IPS-15b (cell line): ENCODE measurements at regions not wholly inside any gene's neighbourhood (a gene's known extent, or its start where the extent isn't known, plus 50 kb on each side); places are given as distances from the start of the nearest gene placed in this dataset.
"Not testable (repeated sequence)": the region's sequence is repeated elsewhere in the genome, so short reads cannot be mapped to it uniquely, and the experiment has no call there.

Experiments used
- H3K27me3 ChIP-seq: one replicate; pipeline ENCODE4 v1.6.1; 2013; ENCODE audit warnings: low read length; ENCODE audit not compliant: control insufficient read depth, insufficient read depth
- H3K36me3 ChIP-seq: one replicate; pipeline ENCODE4 v1.6.1; 2013; ENCODE audit warnings: low read length; ENCODE audit not compliant: control insufficient read depth, insufficient read depth
- H3K4me1 ChIP-seq: one replicate; pipeline ENCODE4 v1.6.1; 2013; ENCODE audit warnings: mild to moderate bottlenecking, low read length; ENCODE audit not compliant: control insufficient read depth, insufficient read depth
- H3K4me3 ChIP-seq: one replicate; pipeline ENCODE4 v1.5.1; 2013; ENCODE audit warnings: low read depth, low read length
- H3K9ac ChIP-seq: one replicate; pipeline ENCODE4 v1.6.1; 2013; ENCODE audit warnings: low read depth, mild to moderate bottlenecking, low read length
- H3K9me3 ChIP-seq: one replicate; pipeline ENCODE4 v1.6.1; 2013; ENCODE audit warnings: mild to moderate bottlenecking, low read length; ENCODE audit not compliant: control insufficient read depth, insufficient read depth

- H3K27me3 ChIP-seq, H3K36me3 ChIP-seq, H3K9me3 ChIP-seq, H3K4me3 ChIP-seq, H3K9ac ChIP-seq: not testable (repeated sequence)
- H3K4me1 ChIP-seq: peaks cover 13% of the 10 kb centered on the region
These were observed 784.6 kb upstream of the GOT2 start for GRCh38 chr16:59518721-59519120.

GRCh38 chr16:59514651-59515050 is 780.5 kb upstream of the GOT2 start:
- no peaks in the 10 kb centered on the region for H3K36me3 ChIP-seq
- no peak overlapping the region for H3K9ac ChIP-seq
- H3K4me1 ChIP-seq: peaks cover 5% of the 10 kb centered on the region
- no peak overlapping the region for H3K4me3 ChIP-seq
- no peaks in the 10 kb centered on the region for H3K9me3 ChIP-seq
- H3K27me3 ChIP-seq: no peaks in the 10 kb centered on the region

- Histone ChIP-seq H3K4me1 (peaks cover 5% of the 10 kb centered on the region), H3K9ac (no peak overlapping the region), H3K9me3 (no peaks in the 10 kb centered on the region), H3K36me3 (no peaks in the 10 kb centered on the region), H3K27me3 (no peaks in the 10 kb centered on the region), H3K4me3 (no peak overlapping the region)
These were observed 775.9 kb upstream of the GOT2 start for GRCh38 chr16:59510008-59510424.

- Histone ChIP-seq H3K4me3 (no peak overlapping the region), H3K4me1 (no peaks in the 10 kb centered on the region), H3K36me3 (no peaks in the 10 kb centered on the region), H3K9me3 (no peaks in the 10 kb centered on the region), H3K9ac (no peak overlapping the region), H3K27me3 (no peaks in the 10 kb centered on the region)
These were observed 766.5 kb upstream of the GOT2 start for GRCh38 chr16:59500601-59501000.

GRCh38 chr16:59487067-59487466 is 753.0 kb upstream of the GOT2 start:
- Histone ChIP-seq H3K9ac (no peak overlapping the region), H3K4me3 (no peak overlapping the region), H3K4me1 (peaks cover 2% of the 10 kb centered on the region), H3K27me3 (no peaks in the 10 kb centered on the region), H3K9me3 (no peaks in the 10 kb centered on the region), H3K36me3 (no peaks in the 10 kb centered on the region)

GRCh38 chr16:59484833-59485516 is 750.9 kb upstream of the GOT2 start:
- H3K4me3 ChIP-seq: no peak overlapping the region

GRCh38 chr16:59478838-59479237 is 744.7 kb upstream of the GOT2 start:
- Histone ChIP-seq H3K4me1 (peaks cover 4% of the 10 kb centered on the region), H3K27me3 (no peaks in the 10 kb centered on the region), H3K4me3 (no peak overlapping the region), H3K36me3 (no peaks in the 10 kb centered on the region), H3K9ac (no peak overlapping the region), H3K9me3 (no peaks in the 10 kb centered on the region)

More at GRCh38 chr16:59484833-59485516, 750.9 kb upstream of the GOT2 start:
- peaks cover 4% of the 10 kb centered on the region for H3K4me1 ChIP-seq
- no peak overlapping the region for H3K9ac ChIP-seq
- no peaks in the 10 kb centered on the region for H3K36me3 ChIP-seq
- no peaks in the 10 kb centered on the region for H3K27me3 ChIP-seq
- no peaks in the 10 kb centered on the region for H3K9me3 ChIP-seq

GRCh38 chr16:59470556-59470955 is 736.4 kb upstream of the GOT2 start:
- H3K36me3 ChIP-seq: no peaks in the 10 kb centered on the region
- no peaks in the 10 kb centered on the region for H3K4me1 ChIP-seq
- H3K9ac ChIP-seq: no peak overlapping the region
- no peaks in the 10 kb centered on the region for H3K27me3 ChIP-seq
- H3K9me3 ChIP-seq: no peaks in the 10 kb centered on the region
- H3K4me3 ChIP-seq: no peak overlapping the region

- H3K27me3 ChIP-seq: no peaks in the 10 kb centered on the region
- H3K4me1 ChIP-seq: no peaks in the 10 kb centered on the region
- no peak overlapping the region for H3K9ac ChIP-seq
- no peaks in the 10 kb centered on the region for H3K36me3 ChIP-seq
- H3K4me3 ChIP-seq: no peak overlapping the region
- no peaks in the 10 kb centered on the region for H3K9me3 ChIP-seq
These were observed 735.1 kb upstream of the GOT2 start for GRCh38 chr16:59469266-59469665.

GRCh38 chr16:59463776-59464175 is 729.7 kb upstream of the GOT2 start:
- no peaks in the 10 kb centered on the region for H3K9me3 ChIP-seq
- no peaks in the 10 kb centered on the region for H3K36me3 ChIP-seq
- H3K4me3 ChIP-seq: no peak overlapping the region
- H3K27me3 ChIP-seq: no peaks in the 10 kb centered on the region
- H3K9ac ChIP-seq: no peak overlapping the region
- H3K4me1 ChIP-seq: no peaks in the 10 kb centered on the region

GRCh38 chr16:59459806-59460205 is 725.7 kb upstream of the GOT2 start:
- no peaks in the 10 kb centered on the region for H3K36me3 ChIP-seq
- H3K9me3 ChIP-seq: no peaks in the 10 kb centered on the region
- no peak overlapping the region for H3K4me3 ChIP-seq
- no peak overlapping the region for H3K9ac ChIP-seq
- no peaks in the 10 kb centered on the region for H3K27me3 ChIP-seq
- H3K4me1 ChIP-seq: no peaks in the 10 kb centered on the region

- Histone ChIP-seq H3K9me3 (no peaks in the 10 kb centered on the region), H3K4me3 (no peak overlapping the region), H3K36me3 (no peaks in the 10 kb centered on the region), H3K27me3 (no peaks in the 10 kb centered on the region), H3K9ac (no peak overlapping the region), H3K4me1 (no peaks in the 10 kb centered on the region)
These were observed 721.4 kb upstream of the GOT2 start for GRCh38 chr16:59455497-59455896.
